Activated CD4-positive, CD25-positive, alpha-beta regulatory T cell treated with anti-CD3 and anti-CD28 coated beads, Interleukin-2, amount 50 U/mL, for 72 hours (primary cell): ENCODE measurements at regions not wholly inside any gene's neighbourhood (a gene's known extent, or its start where the extent isn't known, plus 50 kb on each side); places are given as distances from the start of the nearest gene placed in this dataset.

Source experiments
- DNase-seq: peaks from one replicate; pipeline ENCODE4 v3.0.0; 2021

DNA sequence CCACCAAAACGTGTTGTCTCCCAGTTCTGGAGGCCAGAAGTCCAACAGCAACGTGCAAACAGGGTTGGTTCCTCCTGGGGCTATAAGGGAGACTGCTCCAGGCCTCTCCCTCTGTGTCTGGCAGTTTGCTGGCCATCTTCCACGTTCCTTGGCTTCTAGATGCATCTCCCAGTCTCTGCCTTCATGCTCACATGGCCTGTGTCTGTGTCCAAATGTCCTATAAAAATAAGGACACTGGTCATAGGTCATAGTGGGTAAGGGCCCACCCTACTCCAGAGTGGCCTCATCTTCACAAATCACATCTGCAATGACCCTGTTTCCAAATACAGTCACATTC is 69.4 kb upstream of the TAF1B start:
- DNase-seq: no peak

DNA sequence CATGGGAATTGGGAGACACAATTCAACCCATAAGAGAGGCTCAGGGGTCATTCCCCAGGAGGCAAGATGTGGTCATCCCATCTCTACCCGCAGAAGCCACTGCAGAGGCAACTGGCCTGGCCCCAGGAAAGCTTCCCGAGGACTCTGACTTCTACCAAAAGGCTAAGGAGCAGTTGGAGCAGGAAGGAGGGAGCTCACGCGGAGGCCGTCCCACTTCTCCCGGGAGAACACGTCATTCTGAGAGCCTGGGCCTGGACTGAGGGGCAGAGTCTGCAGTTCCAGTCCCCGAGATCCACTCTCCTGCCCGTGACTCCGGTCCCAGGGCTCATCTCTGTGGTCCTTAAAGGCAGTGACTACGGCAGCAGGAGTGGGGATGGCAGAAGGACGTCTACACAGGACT is 69.0 kb upstream of the TAF1B start:
- no peak for DNase-seq

DNA sequence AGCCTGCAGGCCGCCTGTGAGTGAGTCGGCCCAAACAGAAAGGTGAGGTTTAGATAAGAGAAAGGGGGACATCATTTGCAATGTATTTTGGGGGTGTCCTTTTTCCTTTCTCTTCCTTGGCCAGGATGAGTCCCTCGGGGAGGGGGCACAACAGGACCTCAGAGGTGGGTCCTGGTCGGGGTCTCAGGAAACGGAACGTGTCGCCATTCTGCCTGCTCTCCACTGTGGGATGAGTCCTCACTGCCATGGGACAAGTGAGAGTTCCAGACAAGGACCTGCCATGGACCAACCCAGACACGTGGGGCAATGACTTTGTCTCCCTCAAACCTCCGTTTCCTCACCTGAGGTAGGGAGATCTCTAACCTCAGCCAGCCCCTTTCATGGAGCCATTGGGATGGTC is 67.9 kb upstream of the TAF1B start:
- no peak for DNase-seq

DNA sequence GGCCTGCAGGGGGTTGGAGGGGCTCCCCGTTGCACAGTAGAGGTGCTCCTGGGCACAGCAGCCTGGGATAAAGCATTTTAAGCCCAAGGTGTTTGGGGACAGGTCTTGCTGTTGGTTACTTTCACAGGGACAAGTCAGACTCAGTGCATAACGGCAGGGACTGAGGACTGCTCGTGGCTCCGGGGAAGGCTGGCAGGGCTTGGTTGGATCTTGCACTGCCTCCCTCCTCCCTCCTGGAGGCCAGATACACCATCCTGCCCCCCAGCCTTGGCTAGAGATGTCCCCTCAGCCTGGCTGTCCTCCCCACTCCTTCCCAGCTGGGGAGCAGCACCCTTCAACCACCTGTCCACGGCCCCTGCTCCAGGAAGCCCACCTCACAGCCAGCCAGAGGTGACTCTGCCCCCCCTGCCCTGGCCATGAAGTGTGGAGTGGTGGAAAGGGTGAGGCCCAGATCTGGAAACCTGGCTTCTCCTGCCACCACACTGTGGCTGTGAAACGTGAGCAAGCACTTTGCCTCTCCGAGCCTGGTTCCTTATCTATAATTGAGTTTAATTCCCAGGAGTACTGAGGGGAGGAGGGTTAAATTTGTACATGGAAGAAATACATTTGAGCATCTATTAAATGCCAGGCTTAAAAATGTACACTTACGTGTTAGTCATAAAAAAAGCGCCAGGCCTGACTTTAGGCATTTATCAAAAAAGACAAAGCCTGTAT is 67.1 kb upstream of the TAF1B start:
- DNase-seq: no peak

DNA sequence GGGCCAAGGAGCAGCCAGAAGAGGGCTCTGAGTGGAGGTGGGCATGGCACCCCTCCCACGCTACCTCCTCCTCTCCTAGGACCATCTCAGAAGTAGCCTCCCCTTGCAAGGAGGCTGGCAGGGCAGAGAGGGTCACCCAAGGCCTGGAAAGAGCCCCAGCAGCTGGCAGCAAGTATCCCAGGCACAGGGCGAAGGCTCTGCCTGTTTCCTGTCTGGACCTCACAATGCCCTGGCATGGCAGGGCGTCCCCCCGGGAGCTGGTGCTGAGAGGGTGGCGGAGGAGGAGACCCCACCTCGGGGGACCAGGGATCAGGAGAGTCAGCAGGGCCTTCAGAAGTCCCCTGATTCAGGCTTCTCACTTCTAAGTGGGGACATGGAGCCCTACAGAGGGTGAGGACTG is 66.2 kb upstream of the TAF1B start:
- DNase-seq: no peak

DNA sequence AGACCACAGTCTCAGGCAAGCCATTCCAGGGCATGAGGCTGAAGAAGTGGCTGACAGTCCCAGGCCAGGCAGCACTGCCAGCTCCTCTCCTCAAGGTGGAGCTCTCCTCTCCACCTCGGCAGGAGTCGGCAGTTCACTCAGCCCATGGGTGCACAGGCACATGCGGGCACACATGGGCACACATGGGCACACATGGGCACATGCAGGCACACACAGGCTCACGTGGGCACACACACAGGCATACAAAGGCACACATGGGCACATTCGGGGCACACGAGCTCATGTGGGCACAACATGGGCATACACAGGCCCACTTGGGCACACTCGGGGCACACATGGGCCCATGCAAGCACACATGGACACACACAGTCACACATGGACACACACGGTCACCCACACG is 65.3 kb upstream of the TAF1B start:
- no peak for DNase-seq

DNA sequence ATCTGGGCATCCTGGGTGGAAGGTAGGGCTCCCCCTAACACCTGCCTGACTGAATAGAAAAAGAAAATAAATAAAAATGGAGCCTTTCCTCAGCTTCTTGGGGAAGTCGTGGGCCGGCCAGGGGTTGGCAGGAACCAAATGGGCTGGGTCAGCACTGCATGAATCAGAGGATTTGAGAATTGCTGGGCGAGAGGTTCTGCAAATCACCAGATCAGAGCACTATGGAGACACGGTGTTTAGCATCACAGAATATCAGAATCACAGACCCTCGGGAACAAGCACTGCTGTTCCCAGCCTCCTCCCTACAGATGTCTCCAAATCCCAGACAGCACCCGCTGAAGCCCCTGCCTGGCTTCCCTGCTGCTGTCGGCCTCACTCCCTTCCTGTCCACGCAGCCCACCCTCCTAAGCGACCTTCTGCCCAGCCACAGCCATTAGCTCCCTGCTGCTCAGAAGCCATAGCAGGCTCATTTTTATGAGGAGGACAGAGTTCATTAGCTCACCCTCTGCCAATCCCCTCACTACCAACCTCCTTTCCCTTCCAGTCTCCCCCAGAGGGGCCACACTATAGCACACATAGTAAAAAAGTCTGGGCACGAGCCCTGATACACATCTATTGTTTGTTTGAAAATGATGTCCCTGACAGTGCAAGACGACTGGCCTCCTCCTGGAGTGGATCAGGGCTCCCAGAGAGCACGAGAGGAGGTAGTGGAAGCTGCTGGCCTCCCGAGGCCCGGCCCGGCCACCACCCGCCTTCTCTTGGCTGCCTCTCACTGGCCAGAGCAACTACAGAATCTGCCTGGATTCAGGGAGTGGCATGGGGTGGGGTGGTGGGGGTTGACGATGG is 64.6 kb upstream of the TAF1B start:
- DNase-seq: no peak

DNA sequence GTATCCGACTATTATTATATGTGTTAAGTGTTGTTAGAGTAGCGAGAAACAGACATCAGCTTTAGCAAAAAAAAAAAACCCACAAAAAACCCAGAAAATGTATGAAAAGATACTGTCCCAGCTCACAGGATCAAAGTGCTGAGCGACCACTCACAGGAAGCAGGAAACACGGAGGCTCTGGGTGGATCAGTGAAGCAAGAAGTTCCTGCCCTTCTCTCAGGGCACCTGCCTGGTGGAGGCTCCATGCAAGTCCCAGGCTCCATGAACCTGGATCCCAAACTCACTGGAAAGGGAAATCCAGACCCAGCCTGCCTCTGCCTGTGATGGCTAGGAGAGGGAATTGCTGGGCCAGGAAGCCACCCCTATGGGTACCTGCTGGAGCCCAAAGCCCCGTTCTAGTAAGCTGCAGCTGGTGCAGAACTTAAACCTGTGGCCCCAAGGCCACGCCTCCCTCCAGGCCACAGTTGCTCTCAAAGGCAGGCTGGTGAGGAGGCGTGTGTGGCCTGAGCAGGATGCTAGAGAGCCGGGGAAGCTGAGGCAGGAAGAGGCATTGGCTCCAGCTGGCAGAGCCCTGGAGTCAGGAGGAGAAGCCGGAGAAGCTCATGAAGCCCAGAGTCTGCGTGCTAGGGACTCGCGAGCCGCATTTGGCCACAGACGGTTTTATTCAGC is 63.5 kb upstream of the TAF1B start:
- no peak for DNase-seq

DNA sequence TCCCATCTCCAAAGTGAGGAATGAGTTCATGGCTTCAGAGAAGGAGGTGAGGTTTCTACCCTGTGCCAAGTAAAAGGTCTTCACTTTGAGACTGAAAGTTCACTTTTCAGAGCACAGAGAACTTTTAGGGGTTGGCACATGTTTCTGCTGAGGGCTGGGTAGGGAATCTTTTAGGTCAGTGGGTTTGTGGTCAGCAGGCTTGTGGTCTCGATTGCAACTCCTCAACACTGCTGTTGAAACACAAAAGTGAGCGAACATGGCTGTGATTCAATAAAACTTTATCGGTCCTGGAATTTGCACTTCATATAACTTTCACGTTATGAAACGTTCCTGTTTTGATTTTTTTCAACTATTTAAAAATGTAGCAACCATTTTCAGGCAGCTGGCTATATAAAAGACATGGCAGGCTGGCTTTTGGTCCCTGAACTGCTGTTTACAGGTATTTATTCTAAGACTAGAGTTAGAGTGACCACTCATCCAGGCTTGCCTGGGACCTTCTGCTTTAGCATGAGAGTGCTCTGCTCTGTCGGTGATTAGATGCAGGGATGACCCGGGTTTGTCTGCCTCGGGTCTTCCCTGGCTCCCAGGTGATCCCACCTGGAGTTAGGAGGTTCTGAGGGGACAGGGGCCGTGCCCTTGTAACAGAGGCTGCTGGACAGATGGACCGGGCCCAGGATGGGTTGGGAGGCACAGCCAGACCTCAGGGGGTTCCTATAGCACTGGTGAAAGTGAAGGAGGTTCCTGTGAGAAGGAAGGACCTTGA is 62.7 kb upstream of the TAF1B start:
- DNase-seq: no peak

DNA sequence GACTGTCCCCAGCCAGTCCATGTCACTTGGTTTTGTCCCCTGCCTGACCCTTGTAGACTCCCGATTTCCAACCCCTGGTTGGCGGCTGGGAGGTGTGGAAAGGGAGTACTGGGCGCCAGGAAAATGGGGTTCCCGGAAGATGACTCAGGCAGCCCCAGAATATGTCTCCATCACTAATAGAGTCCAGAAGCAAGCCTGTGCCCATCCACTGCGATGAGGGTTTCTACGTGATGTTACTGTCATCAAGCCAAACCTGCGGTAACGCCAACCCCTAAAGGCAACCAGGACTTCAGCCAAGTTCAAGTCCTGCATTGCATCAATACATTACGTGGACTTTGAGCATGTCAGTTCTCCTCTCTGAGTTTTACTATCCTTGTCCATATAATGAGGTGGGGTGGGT is 62.0 kb upstream of the TAF1B start:
- no peak for DNase-seq

DNA sequence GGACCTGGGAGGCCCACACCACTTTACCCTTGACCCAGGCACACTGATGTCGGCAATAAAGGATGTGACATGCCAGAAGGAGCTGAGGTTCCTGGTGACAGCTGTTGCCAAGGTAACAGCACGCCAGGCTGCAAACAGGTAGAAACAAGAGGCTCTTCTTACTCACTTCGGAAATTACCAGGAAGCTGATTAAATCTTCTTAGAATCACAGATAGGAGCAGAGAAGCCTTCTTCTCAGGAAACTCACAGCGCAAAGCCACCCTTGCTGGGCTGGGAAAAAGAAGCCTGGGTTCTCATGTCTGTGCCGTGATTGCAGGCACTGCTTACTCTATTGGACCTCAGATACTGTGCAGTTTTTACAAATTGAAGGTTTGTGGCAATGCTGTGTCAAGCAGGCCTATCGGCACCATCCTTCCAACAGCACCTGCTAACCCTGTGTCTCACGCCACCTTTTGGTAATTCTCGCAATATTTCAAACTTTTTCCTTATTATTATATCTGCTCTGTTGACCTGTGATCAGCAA is 61.0 kb upstream of the TAF1B start:
- DNase-seq: peak; percentile 63

DNA sequence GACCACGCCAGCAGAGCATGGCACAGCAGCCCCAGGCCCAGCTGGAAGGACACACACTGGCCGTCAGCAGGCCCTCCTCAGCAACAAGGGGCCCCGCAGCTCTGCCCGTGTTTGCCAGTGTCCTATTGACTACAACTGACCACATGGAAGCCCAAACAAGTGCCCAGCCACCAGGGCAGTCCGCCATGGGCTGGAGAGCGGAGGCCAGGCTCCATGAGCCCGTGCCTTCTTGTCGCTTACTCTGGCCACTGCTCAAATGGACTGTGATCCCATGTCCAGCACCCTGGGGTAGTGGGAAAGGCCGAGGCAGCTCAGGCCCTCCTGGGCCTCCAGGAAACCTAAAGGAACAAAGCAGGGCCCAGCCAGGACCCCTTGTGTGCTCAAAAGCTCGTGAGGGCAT is 53.9 kb upstream of the TAF1B start:
- no peak for DNase-seq

DNA sequence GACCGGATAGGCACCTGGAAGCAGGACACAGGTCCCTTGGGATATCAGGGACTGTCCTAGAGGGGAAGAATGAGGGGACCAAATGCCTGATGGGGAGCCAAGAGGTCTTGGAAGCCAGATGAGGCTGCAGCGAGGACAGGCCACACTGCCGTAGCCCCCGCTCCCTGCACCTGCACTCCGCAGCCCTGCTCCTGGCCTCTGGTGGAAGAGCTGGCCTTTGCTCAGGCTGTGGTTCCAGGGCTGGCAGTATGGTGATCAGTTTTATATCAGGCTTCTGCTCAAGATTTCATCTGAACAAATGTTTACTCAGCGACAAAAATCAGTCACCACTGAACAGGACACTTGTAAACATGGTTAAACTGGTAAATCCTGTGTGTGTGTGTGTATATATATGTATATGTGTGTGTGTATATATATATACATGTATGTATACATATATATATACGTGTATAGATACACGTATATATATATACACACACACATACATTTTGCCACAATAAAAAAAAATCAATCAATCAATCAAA is 52.5 kb upstream of the TAF1B start:
- no peak for DNase-seq

DNA sequence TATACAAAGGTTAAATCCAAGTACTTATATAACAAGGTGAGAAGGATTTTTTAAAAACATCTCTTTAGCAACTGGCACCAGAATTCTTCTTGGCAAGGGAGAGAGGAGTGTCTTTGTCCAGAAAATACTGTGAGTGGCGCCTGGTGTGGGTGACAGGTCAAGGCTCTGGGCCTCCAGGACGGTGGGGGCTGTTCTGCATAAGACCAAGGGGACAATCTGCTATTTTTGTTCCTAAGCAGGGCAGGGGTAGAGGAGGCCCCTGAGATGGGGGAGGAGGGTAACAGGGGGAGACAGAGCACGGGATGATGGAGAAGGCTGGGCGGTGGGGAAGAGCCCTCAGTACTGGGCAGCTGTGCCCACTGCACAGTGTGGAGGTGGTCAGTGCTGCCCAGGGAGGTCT is 51.6 kb upstream of the TAF1B start:
- no peak for DNase-seq

DNA sequence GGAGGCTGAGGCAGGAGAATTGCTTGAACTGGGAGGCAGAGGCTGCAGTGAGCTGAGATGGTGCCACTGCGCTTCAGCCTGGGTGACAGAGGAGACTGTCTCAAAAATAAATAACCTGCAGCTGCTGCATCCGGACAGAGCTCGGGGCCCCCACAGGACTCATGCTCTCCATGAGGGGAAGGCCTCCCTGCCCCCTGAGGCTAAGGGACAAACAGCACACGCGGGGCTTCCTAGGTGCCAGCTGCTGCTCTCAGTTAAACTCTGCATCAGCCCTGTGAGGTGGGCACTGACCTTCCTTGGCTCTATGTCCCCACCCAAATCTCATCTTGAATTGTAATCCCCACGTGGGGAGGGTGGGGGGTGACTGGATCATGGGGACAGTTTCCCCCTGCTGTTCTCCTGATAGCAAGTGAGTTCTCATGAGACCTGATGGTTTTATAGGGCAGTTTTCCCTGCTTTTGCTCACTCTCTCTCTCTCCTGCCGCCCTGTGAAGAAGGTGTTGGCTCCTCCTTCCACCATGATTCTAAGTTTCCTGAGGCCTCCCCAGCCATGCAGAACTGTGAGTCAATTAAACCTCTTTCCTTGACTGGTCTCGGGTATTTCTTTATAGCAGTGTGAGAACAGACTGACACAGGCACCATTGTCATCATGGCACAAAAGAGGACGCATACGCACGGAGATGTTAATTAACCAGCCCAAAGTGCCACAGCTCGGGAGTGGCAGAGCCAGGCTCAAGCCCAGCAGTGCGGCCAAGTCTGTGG is 49.9 kb upstream of the TAF1B start:
- no peak for DNase-seq
